NCI-H345 treated with DMSO at 0.1 percent for 48 hours (cell line): ENCODE measurements at regions not wholly inside any gene's neighbourhood (a gene's known extent, or its start where the extent isn't known, plus 50 kb on each side); places are given as distances from the start of the nearest gene placed in this dataset.
A peak's percentile ranks its signal among the peaks of the same experiment; 100 is the strongest.

Experiments
- DNase-seq: peaks from one replicate; lab custom pipeline; 2025; ENCODE audit not compliant: unreplicated experiment; lab: John Stamatoyannopoulos, UW

- no peak for DNase-seq
Measured at GRCh38 chr1:58890113-58890512, 106.3 kb upstream of the JUN start.

GRCh38 chr1:58890609-58891008 is 106.8 kb upstream of the JUN start:
- DNase-seq, result no peak

DNA sequence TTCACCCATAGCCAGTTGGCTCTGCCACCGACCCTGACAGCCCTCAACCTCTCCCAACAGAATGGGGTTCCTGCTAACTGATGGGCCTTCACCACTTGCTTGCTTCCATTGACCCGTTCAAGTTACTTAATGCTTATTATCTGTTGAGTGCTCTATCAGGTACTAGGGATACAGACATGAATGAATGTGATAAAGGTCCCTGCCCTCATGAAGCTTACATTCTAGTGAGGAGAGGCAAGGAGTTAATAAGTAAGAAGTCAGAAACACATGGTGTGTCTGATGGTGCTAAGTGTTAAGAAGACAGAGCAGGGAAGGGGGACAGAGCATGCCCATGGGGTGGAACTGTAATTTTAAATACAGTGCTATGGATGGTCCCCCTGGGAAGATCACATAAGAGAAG is 107.5 kb upstream of the JUN start:
- no peak for DNase-seq

DNA sequence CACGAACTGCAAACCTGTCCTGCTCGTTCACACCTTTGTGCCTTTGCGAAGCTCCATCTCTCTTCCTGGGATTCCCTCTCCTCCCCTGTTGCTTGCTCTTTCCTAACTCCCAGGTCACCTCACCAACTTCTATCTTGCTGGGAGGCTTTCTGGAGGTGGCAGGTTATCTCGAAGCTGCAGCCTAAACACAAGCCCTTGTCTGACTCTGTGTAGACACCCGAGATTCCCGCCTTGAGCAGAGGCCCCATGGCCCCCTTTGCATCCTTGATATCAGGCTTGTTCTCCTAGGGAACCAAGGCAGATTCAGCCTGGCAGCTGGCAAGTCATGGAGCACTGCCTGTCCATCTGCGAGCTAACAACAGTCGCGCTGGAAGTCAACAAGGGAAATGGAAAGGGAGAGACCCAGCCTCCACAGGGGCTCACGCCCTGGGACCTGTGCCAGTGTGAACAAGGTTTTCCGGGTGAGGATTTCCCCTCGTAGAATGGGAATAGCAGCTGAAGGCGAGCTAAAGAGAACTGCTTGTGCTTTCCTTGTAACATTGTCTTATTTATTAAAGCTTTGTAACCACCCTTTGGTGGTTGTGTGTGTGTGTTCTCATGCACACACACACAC is 109.5 kb upstream of the JUN start:
- no peak for DNase-seq

GRCh38 chr1:58895082-58895481 is 111.2 kb upstream of the JUN start:
- no peak for DNase-seq

- no peak for DNase-seq
Measured at GRCh38 chr1:58895559-58896145, 111.8 kb upstream of the JUN start.

DNA sequence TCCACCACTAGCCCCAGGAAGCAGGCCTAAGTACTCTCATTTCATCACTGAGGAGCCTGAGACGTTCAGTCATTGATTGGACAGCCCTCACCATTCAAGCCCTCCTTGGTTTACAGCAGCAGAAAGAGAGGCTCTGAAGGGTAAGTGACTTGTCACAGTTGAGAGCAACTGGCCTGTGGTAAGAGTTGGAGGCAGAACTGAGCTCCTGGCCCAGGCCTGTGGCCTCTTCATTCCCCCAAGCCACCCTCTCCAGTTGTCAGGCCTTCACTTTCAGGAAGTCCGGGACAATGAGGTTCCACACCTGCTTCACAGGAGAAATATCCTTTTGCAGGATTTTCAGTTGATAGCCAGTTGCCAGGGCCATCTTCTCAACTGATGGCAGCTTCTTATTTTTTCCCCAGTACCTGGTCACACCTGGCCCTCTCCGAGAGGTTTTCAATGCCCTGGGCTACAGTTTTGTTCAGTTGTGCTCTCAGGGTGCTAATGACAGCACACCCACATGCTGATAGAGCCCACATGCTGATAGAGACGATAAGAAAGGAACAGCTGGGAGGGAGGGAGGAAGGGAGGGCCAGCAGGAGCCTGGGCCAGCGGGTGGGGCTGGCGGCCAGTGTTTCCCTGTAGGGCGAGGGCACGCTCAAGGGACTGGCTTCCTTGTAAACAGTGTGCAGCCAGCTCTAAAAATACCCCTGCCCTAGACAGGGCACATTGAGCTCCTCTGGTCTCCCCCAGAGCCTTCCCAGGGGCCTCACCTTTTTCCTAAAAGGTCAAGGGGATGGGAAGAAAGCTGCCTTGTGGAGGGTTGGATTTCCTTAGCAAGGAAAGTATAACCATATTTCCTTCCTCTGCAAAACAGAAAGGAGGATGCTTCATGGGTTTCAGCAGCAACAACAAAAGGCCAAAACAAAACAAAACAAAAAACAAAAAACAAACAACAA is 112.7 kb upstream of the JUN start:
- DNase-seq, result peak; percentile 59

GRCh38 chr1:58898739-58899586 is 115.1 kb upstream of the JUN start:
- no peak for DNase-seq

GRCh38 chr1:58899587-58900271 is 115.9 kb upstream of the JUN start:
- DNase-seq, result no peak

GRCh38 chr1:58900396-58900795 is 116.5 kb upstream of the JUN start:
- DNase-seq, result no peak

GRCh38 chr1:58901008-58901407 is 117.2 kb upstream of the JUN start:
- DNase-seq, result no peak

DNA sequence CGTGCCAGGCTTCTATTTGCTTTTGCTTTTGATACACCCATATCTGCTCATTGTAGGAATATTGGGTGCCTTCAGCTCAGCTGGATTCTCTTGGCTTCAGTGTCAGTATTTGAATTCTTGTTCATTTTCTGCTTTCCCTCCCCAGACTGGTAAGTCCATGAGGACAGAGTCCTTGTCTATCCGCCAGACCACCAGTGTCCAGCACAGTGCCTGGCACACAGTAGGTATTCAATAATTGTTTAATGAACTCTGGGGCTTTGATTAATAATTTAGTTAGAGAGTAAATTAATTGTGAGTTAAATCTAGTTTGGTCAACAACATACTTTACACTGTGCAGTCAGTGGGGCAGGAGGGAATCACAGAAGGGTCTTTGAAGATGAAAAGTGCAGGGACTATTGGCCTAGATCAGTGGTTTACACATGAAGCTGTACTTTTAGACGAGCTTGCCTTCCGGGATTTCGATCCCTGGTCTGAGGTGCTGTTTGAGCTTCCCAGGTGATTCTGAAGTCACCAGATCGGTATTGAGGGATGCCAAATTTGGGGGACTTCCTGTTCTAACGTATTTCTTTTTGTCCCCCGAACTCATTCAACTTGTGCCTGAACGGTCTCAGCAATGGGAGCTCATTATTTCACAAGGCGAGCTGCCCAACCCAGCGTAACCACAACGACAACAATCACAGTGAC is 119.1 kb upstream of the JUN start:
- DNase-seq, result no peak

DNA sequence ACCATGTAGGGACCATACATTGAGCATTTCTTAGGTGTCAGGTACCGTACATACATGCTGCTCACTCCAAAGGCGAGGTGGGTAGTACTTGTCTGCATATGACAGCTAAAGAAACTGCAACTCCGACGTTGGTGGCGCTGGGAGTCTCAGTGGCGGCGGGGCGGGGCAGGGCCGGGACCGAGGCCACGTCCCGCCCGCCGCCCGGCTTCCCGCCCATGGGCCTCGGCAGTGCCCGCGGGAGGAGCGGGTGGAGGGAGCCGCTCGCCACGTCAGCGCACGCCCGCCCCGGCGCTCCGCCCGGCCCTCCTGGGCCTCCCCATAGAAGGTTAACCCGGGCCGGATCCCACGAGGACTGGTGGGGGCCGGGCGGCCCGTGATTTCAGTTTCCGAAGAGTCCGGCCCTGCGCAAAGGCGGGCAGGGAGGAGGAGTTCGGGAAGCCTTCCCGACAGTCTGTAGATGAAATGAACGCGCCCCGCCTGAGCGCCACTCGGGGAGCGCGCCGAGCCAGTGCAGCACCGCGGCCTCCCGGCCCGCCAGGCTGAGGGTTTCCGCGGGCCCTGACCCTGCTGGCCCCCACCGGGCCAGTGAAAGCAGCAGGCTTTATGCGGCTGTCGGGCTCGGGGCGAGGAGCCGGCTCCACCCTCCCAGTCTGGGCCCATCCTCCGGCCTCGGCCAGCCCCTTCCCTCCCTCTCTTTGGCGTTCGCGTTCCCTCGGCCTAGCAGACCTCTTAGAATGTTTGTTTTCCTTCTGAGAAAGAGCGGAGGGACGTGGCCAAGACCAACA is 119.9 kb upstream of the JUN start:
- DNase-seq, result peak; percentile 41

DNA sequence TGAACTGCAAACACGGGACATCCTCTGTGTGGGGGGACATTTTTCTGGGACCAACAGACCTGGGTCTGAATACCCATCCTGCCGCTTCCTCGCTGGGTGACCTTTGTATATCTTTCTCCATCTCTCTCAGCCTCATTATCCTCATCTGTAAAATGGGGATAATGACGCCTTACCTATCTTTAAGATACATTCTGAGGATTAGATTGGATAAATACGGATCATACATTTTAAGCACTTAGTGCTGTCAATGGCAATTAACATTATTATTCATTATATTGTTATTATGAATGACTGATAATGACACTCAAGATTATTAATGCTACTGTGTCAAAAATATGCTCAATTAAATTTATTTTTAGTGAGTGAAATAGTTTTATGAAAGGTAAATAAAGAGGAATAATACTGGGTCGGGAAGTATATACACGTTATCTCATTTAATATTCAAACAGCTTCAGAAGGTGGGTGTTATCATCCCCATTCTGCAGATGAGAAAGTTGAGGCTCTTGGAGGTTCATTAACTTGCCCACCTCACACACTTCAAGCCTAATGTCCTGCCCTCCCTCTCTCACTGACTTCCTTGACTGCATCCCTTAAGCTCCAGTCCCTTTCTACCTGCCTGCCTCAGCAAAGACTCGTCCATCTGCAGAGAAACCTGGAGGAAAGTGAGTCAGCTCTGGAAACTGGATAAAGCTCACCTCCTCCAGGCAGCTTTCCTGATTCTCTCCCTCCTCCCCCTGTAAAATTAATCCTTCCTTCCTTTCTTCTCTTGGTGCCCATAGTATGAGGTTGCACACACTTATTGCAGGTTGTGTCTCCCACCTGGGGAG is 120.7 kb upstream of the JUN start:
- DNase-seq, result no peak

GRCh38 chr1:58905126-58905490 is 121.3 kb upstream of the JUN start:
- DNase-seq, result no peak

DNA sequence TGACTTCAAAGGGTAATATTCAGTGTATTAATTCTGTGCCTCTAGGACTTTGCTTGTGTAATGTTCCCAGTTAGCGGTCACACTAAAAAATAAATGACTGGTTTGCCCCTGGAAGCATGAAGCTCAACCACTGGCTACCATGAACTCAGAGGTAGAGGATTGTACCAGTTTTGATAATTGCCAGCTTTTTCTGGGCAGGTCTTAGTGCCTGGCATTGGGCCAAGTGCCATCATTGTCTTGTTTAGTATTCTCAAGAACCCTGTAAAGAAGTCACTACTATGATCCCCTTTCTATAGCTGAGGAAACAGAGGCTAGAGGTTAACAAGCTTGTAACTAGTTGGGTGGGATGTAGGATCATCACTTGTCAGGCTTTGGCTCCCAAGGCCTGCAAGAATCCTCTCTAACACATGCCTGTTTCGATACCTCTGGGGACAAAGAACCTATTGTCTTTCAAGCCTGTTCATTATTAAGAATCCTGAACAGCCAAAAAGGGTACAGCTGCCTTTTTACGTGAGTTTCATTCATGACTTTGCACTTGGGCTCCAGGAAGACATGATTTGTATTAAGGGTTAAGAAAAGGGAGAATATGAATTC is 121.9 kb upstream of the JUN start:
- DNase-seq, result peak; percentile 22

DNA sequence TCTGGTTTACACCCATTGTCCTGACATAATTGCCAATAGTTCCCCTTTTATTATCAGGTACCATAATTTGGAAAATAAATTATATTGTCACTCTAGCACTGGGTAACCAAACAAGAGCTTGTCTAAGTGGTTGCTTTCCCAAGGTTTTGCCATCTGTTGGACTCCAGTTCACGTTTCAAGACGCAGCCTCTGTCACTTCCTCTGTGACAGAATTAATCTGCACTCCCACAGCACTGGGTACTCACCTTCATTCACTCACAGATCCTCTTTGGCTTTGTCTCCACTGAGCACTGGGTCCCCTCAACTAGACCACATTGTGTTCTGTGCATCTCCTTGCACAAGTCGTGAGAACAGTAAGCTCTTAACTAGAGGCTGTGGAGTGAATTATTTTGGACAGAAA is 123.6 kb upstream of the JUN start:
- no peak for DNase-seq
